SK-N-MC (cell line): ENCODE measurements at regions not wholly inside any gene's neighbourhood (a gene's known extent, or its start where the extent isn't known, plus 50 kb on each side); places are given as distances from the start of the nearest gene placed in this dataset.

Experiments
- EZH2 ChIP-seq: fragments of 200-600 bp; sonication (generic); IDR thresholded peaks from one replicate; pipeline ENCODE4 v1.6.1; 2017; ENCODE audit warnings: antibody characterized with exemption
- POLR2AphosphoS5 ChIP-seq: IDR thresholded peaks from 2 replicates; pipeline ENCODE4 v1.6.1; 2012; ENCODE audit warnings: mild to moderate bottlenecking, low read depth, low read length, borderline replicate concordance

GRCh38 chr9:84598921-84599636, 70.5 kb upstream of the NTRK2 start:
- no peak for TF ChIP-seq EZH2
- no peak for TF ChIP-seq POLR2AphosphoS5
